ENCODE measurements at regions not wholly inside any gene's neighbourhood (a gene's known extent, or its start where the extent isn't known, plus 50 kb on each side); places are given as distances from the start of the nearest gene placed in this dataset.
"Not testable (repeated sequence)": the region's sequence is repeated elsewhere in the genome, so short reads cannot be mapped to it uniquely, and the experiment has no call there.

GRCh38 chrX:113473015-113473414, 632.4 kb upstream of the AMOT start:
- DNase-seq: not testable (repeated sequence)

GRCh38 chrX:113470166-113470565, 629.5 kb upstream of the AMOT start:
- no peak for DNase-seq

DNA sequence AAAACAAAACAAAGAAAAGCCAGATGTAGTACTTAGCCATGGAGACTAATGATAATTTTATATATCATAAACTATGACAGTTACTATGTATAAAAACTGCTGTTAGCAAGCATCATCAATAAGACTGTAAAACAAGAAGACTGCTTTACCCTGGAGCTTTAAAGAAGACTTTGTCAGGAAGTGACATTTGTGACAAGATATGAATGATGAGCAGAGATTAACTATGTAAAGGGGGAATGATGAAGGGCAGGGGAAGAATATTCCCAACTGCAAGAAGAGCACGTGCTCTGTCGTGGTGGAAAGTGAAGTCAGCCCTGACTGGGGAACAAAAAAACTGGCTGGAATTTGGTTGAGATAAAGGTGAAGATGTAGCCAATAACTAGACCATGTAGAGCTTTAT, 617.1 kb upstream of the AMOT start:
- no peak for DNase-seq

- no peak for DNase-seq
These were observed 615.0 kb upstream of the AMOT start for GRCh38 chrX:113455582-113455981.

- DNase-seq: no peak
These were observed 588.4 kb upstream of the AMOT start for GRCh38 chrX:113429011-113429410.

DNA sequence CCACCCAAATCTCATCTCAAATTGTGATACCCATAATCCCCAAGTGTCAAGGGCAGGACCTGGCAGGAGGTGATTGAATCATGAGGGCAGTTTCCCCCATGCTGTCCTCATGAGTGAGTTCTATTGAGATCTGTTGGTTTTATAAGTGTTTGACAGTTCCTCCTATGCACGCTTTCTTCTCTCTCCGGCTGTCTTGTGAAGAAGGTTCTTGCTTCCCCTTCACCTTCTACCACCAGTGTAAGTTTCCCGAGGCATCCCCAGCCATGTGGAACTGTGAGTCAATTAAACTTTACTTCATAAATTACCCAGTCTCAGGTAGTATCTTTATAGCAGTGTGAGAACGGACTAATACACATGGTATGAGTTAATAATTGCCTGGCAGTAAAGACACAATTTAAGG, 581.7 kb upstream of the AMOT start:
- DNase-seq: no peak

- DNase-seq: no peak
These were observed 580.8 kb upstream of the AMOT start for GRCh38 chrX:113421432-113421831.

DNA sequence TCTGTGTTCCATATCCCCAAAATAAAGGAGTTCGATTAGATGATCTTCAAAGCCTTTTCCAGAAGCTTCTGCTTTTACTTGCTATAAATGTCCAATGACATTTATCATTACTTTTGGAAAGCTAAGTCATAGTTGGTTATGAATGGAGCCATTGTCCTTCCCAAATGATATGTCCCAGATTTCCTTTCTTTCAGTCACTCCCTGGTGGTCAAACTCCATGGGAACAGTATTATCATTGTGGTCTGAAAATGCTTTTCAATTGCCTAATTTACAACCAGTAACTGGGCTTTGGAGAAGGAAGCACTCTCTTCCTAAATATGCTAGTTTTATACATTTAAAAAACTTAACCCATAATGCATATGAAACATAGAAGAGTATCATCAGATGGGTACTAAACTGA, 571.5 kb upstream of the AMOT start:
- DNase-seq: no peak

- DNase-seq: no peak
These were observed 568.2 kb upstream of the AMOT start for GRCh38 chrX:113408843-113409242.

- DNase-seq: no peak
These were observed 559.6 kb upstream of the AMOT start for GRCh38 chrX:113400193-113400704.

- no peak for DNase-seq
These were observed 559.0 kb upstream of the AMOT start for GRCh38 chrX:113399506-113400192.

GRCh38 chrX:113392355-113392754, 551.7 kb upstream of the AMOT start:
- DNase-seq: no peak

DNA sequence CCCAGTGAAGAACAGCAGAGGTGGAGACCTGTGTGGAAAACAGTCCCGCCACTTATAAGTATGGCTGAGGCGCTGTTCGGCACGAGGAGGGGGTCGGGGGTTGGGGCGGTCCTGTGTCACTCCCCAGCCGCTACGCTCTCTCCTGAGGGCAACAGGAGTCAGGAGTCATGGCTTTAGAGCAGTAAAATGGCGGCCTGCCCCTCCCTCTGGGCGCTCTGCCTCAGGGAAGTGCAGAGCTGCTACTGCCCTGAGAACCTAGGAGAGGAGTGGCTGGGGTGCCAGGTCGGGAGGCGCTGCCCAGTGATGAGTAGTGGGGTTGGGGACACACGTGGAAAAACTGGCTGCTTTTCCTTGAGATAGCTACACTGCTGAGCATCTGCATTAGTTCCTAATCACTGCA, 551.2 kb upstream of the AMOT start:
- DNase-seq: no peak

DNA sequence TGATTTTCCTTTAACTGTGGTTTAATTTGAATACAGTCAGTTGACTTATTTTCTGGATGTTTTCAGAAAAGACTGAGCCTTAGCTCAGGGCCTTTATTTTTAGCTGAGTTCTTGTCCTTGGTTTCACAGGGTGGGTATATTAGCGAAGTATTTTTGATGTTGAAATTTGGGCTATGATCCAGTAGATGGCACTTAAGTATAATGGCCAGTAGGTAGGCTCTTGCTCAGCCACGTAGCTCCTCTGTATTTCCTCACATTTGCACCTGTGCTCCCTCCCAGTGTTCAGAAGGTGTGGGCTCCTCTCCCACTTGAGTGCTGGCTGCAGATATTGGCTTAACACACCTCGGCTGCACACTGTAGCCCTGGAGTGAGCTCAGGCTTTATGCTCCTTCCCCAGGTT, 549.9 kb upstream of the AMOT start:
- peak in 1 of 2 experiments; percentile 0 for DNase-seq

DNA sequence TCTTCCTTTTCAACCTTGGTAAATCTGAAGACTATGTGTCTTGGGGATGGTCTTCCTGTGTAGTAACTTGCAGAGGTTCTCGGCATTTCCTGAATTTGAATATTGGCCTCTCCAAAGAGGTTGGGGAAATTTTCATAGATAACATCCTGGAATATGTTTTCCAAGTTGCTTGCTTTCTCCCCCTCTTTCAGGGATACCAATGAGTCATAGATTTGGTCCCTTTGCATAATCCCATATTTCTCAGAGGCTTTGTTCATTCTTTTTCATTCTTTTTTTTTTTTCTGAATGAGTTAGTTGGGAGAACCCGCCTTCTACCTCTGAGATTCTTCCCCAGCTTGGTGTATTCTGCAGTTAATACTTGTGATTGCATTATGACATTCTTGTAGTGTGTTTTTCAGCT, 549.2 kb upstream of the AMOT start:
- DNase-seq: no peak

DNA sequence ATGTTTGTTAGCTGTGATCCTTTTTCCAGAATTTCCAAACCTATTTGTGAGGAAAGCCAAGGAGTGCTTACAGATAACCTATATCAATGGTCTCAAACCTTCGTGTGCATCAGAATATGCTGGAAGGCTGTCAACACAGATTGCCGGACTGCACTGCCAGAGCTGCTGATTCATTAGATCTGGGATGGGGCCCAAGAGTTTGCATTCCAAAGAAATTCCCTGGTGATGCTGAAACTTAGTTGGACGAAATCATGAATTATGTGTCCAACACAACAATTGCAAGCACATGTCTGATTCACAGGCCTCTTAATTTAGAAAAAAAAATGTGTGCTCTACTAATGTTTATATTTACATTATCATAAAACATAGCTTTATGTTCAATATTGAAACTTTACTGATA, 544.0 kb upstream of the AMOT start:
- DNase-seq: no peak

DNA sequence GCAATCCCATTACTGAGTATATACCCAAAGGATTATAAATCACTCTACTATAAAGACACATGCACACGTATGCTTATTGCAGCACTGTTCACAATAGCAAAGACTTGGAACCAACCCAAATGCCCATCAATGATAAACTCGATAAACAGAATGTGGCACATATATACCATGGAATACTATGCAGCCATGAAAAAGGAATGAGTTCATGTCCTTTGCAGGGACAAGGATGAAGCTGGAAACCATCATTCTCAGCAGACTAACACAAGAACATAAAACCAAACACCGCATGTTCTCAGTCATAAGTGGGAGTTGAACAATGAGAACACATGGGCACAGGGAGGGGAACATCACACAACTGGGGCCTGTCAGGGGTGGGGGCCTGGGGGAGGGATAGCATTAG, 532.8 kb upstream of the AMOT start:
- DNase-seq: not testable (repeated sequence)

- DNase-seq: no peak
These were observed 529.4 kb upstream of the AMOT start for GRCh38 chrX:113370006-113370405.

- no peak for DNase-seq
These were observed 528.4 kb upstream of the AMOT start for GRCh38 chrX:113369056-113369455.

DNA sequence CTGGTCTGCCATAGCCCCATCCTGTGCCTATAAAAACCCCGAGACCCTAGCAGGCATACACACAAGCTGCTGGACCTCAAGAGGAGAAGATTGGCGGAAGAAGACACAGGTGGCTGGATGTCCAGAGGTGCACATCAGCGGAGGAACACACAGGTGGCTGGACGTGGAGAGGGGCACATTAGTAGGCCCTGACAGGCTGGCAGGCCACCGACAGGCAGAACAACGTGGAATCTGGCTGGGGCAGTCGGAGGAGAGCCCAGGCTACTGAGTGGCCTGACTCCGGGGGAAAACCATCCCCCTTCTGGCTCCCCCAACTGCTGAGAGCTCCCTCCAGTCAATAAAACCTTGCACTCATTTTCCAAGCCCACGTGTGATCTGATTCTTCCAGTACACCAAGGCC, 512.5 kb upstream of the AMOT start:
- no peak for DNase-seq

- DNase-seq: no peak
These were observed 489.8 kb upstream of the AMOT start for GRCh38 chrX:113330416-113330815.

DNA sequence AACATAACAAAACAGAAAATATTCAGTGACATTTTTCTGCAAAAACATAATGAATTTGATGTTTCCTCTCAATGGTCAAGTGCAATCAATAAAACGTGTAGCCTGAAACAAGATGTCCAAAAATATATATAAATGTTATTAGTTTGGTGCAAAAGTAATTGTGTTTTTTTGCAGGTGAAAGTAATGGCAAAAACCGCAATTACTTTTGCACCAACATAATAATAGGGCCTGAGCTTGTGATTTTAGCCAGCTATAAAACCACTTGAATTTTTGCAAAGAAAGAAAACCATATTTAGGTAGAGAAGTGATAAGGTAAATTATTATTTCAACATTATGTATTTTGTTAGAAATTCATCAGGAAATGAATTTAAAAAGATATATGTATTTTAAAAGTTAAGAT, 475.3 kb upstream of the AMOT start:
- no peak for DNase-seq

DNA sequence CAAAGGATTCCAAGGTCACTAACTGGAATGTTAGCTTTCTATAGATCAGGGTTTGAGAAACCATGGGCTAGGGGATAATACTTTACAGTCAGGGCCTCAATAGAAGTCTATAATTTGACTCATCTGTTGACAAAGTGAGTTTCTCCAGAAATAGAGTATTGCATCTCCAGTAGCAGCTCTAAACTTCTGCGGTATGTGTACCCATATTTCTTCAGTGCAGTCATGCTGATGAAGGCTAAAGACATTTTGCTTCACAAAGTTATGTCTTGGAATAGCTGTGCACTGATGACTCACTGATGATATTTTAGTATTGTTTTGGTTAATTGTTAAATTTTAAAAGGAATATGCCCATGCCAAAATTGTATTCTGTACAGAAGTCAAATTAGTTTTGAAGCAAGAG, 464.9 kb upstream of the AMOT start:
- no peak for DNase-seq

- DNase-seq: no peak
These were observed 459.9 kb upstream of the AMOT start for GRCh38 chrX:113300580-113300979.

GRCh38 chrX:113297437-113297836, 456.8 kb upstream of the AMOT start:
- no peak for DNase-seq
